Activated gamma-delta T cell (primary cell): ENCODE measurements at regions not wholly inside any gene's neighbourhood (a gene's known extent, or its start where the extent isn't known, plus 50 kb on each side); places are given as distances from the start of the nearest gene placed in this dataset.
"Not testable (repeated sequence)": the region's sequence is repeated elsewhere in the genome, so short reads cannot be mapped to it uniquely, and the experiment has no call there.

Source experiments
- DNase-seq: peaks from one replicate; lab custom pipeline; 2025; lab: John Stamatoyannopoulos, UW

- DNase-seq = no peak
Observed at GRCh38 chr18:22701326-22701725, 231.8 kb upstream of the RBBP8 start.

GRCh38 chr18:22701795-22702194 lies 231.3 kb upstream of the RBBP8 start:
- no peak for DNase-seq

- no peak for DNase-seq
Observed at GRCh38 chr18:22702806-22703205, 230.3 kb upstream of the RBBP8 start.

- no peak for DNase-seq
Observed at GRCh38 chr18:22703883-22704585, 229.1 kb upstream of the RBBP8 start.

- no peak for DNase-seq
Observed at GRCh38 chr18:22704586-22704918, 228.6 kb upstream of the RBBP8 start.

- no peak for DNase-seq
Observed at GRCh38 chr18:22705328-22705727, 227.8 kb upstream of the RBBP8 start.

GRCh38 chr18:22706025-22706424 lies 227.1 kb upstream of the RBBP8 start:
- not testable (repeated sequence) for DNase-seq

- DNase-seq = no peak
Observed at GRCh38 chr18:22709288-22710060, 223.7 kb upstream of the RBBP8 start.

- no peak for DNase-seq
Observed at GRCh38 chr18:22710673-22711191, 222.4 kb upstream of the RBBP8 start.

GRCh38 chr18:22711192-22711685 lies 221.9 kb upstream of the RBBP8 start:
- no peak for DNase-seq

GRCh38 chr18:22713511-22713910 lies 219.6 kb upstream of the RBBP8 start:
- no peak for DNase-seq

- not testable (repeated sequence) for DNase-seq
Observed at GRCh38 chr18:22717536-22717935, 215.6 kb upstream of the RBBP8 start.

GRCh38 chr18:22723221-22723620 lies 209.9 kb upstream of the RBBP8 start:
- DNase-seq = no peak

- no peak for DNase-seq
Observed at GRCh38 chr18:22723773-22724172, 209.4 kb upstream of the RBBP8 start.

- no peak for DNase-seq
Observed at GRCh38 chr18:22726469-22726868, 206.7 kb upstream of the RBBP8 start.

GRCh38 chr18:22728016-22728415 lies 205.1 kb upstream of the RBBP8 start:
- no peak for DNase-seq

GRCh38 chr18:22728481-22729105 lies 204.5 kb upstream of the RBBP8 start:
- DNase-seq = no peak

GRCh38 chr18:22731398-22731797 lies 201.7 kb upstream of the RBBP8 start:
- DNase-seq = no peak

- DNase-seq = no peak
Observed at GRCh38 chr18:22734105-22734661, 198.9 kb upstream of the RBBP8 start.

GRCh38 chr18:22734791-22735627 lies 198.1 kb upstream of the RBBP8 start:
- DNase-seq = no peak

- no peak for DNase-seq
Observed at GRCh38 chr18:22737054-22737453, 196.1 kb upstream of the RBBP8 start.
